Body of pancreas (tissue), 4 donors: ENCODE measurements at regions not wholly inside any gene's neighbourhood (a gene's known extent, or its start where the extent isn't known, plus 50 kb on each side); places are given as distances from the start of the nearest gene placed in this dataset.

Experiments used
- ATAC-seq: fragments of 150-250 bp; one replicate; pipeline ENCODE4 v1.9.1; 2016
- DNase-seq, 4 donors: peaks; one replicate each; pipeline ENCODE4 v3.0.0-alpha.2; 2019
- H3K27ac ChIP-seq, 4 donors: fragments of 200-600 bp; sonication (generic); 1 replicate in 3 of 4; 2 replicates in 1 of 4; pipeline versions ENCODE4 v1.5.1 to v1.6.1; 2016 to 2019; ENCODE audit warnings: mild to moderate bottlenecking in 1 of 4, mixed read lengths in 1 of 4, moderate library complexity in 1 of 4
- H3K27me3 ChIP-seq, 2 donors: fragments of 200-600 bp; sonication (generic); one replicate each; pipeline ENCODE4 v1.6.0; 2016; ENCODE audit warnings: mild to moderate bottlenecking in 1 of 2
- H3K36me3 ChIP-seq, 2 donors: fragments of 200-600 bp; sonication (generic); replicated peaks in 1 of 2; 2 replicates each; pipeline ENCODE4 v1.5.1; 2016; ENCODE audit warnings: low read depth in 2 of 2; ENCODE audit not compliant: insufficient read depth in 1 of 2
- H3K4me1 ChIP-seq: fragments of 200-600 bp; sonication (generic); one replicate; pipeline ENCODE4 v1.6.0; 2016
- H3K4me3 ChIP-seq, 2 donors: fragments of 200-600 bp; sonication (generic); 1 replicate in 1 of 2; 2 replicates in 1 of 2; pipeline ENCODE4 v1.5.1; 2016 to 2019
- H3K9me3 ChIP-seq, 3 donors: fragments of 200-600 bp; sonication (generic); 1 replicate in 2 of 3; 2 replicates in 1 of 3; pipeline ENCODE4 v1.5.1; 2016
- CTCF ChIP-seq, 7 experiments: fragments of 450-650 bp in 4 of 7; fragments of 200-600 bp in 3 of 7; sonication (generic) in 3 of 7; IDR thresholded peaks; one replicate each; pipeline ENCODE4 v1.5.1; 2016 to 2019; ENCODE audit warnings: antibody characterized with exemption in 7 of 7
- POLR2A ChIP-seq, 3 donors: fragments of 450-650 bp; IDR thresholded peaks; one replicate each; pipeline ENCODE4 v1.6.1; 2016; ENCODE audit warnings: antibody characterized with exemption in 3 of 3, mild to moderate bottlenecking in 2 of 3
- WGBS, 2 donors: methylation state at CpG; one replicate each; pipeline ENCODE4 v1.1.5; 2017; 5-methylcytosine and 5-hydroxymethylcytosine counted together
- intact Hi-C: fragments of 100-400 bp; cut with DNase I; formaldehyde crosslinking; loops from one replicate; pipeline ENCODE4 v1.15.1; 2023

- 29 to 43% methylated on average over 1 of the region's 1 CpG for WGBS, 2 donors
- no peaks in the 10 kb centered on the region for H3K9me3 ChIP-seq
- intact Hi-C loops: no loop called here
Observed at GRCh38 chr11:23502826-23503225, 642.6 kb upstream of the CCDC179 start.

GRCh38 chr11:23509023-23509422 lies 648.7 kb upstream of the CCDC179 start:
- no peaks in the 10 kb centered on the region for H3K36me3 ChIP-seq
- H3K4me1 ChIP-seq: no peaks in the 10 kb centered on the region
- ATAC-seq: no peak
- no peak overlapping the region for H3K27ac ChIP-seq
- H3K4me3 ChIP-seq: no peak overlapping the region
- no peak for TF ChIP-seq POLR2A (IDR thresholded peaks at IDR 0.05)
- TF ChIP-seq CTCF (IDR thresholded peaks at IDR 0.05): no peak
- H3K9me3 ChIP-seq: no peaks in the 10 kb centered on the region
- no peaks in the 10 kb centered on the region for H3K27me3 ChIP-seq
- intact Hi-C loops: no loop called here
- no peak for DNase-seq

More at GRCh38 chr11:23502826-23503225, 642.6 kb upstream of the CCDC179 start:
- H3K36me3 ChIP-seq: no peaks in the 10 kb centered on the region
- H3K27ac ChIP-seq: no peak overlapping the region
- DNase-seq (no peak), ATAC-seq (no peak)
- no peaks in the 10 kb centered on the region for H3K4me1 ChIP-seq
- no peaks in the 10 kb centered on the region for H3K27me3 ChIP-seq
- H3K4me3 ChIP-seq: no peak overlapping the region
- TF ChIP-seq CTCF (IDR thresholded peaks at IDR 0.05): no peak
- TF ChIP-seq POLR2A (IDR thresholded peaks at IDR 0.05): no peak

GRCh38 chr11:23509821-23510220 lies 649.5 kb upstream of the CCDC179 start:
- Histone ChIP-seq H3K4me3 (no peak overlapping the region), H3K27ac (no peak overlapping the region), H3K27me3 (no peaks in the 10 kb centered on the region), H3K36me3 (no peaks in the 10 kb centered on the region), H3K4me1 (no peaks in the 10 kb centered on the region), H3K9me3 (no peaks in the 10 kb centered on the region)
- TF ChIP-seq CTCF (IDR thresholded peaks at IDR 0.05) (no peak), POLR2A (IDR thresholded peaks at IDR 0.05) (no peak)
- no peak for DNase-seq
- intact Hi-C loops: no loop called here
- WGBS, 2 donors: 66 to 71% methylated on average over 2 of the region's 2 CpGs
- ATAC-seq: no peak

- no peak for DNase-seq
- Histone ChIP-seq H3K9me3 (no peaks in the 10 kb centered on the region), H3K27ac (no peak overlapping the region), H3K4me1 (no peaks in the 10 kb centered on the region), H3K27me3 (no peaks in the 10 kb centered on the region), H3K4me3 (no peak overlapping the region), H3K36me3 (no peaks in the 10 kb centered on the region)
- TF ChIP-seq POLR2A (IDR thresholded peaks at IDR 0.05): no peak
- TF ChIP-seq CTCF (IDR thresholded peaks at IDR 0.05): no peak
- WGBS, 2 donors: 36 to 67% methylated on average over 2 of the region's 2 CpGs
- ATAC-seq: no peak
- intact Hi-C loops: no loop called here
Observed at GRCh38 chr11:23519194-23519593, 658.9 kb upstream of the CCDC179 start.

- Histone ChIP-seq H3K27ac (no peak overlapping the region), H3K9me3 (no peaks in the 10 kb centered on the region), H3K4me1 (no peaks in the 10 kb centered on the region), H3K4me3 (no peak overlapping the region), H3K36me3 (no peaks in the 10 kb centered on the region), H3K27me3 (no peaks in the 10 kb centered on the region)
- DNase-seq (no peak), ATAC-seq (no peak)
- intact Hi-C loops: no loop called here
- TF ChIP-seq POLR2A (IDR thresholded peaks at IDR 0.05): no peak
- no peak for TF ChIP-seq CTCF (IDR thresholded peaks at IDR 0.05)
- WGBS, 2 donors: 86 to 87% methylated on average over 11 of the region's 11 CpGs
Observed at GRCh38 chr11:23520226-23520960, 660.1 kb upstream of the CCDC179 start.
